Ascending aorta (tissue), 2 donors: ENCODE measurements at regions not wholly inside any gene's neighbourhood (a gene's known extent, or its start where the extent isn't known, plus 50 kb on each side); places are given as distances from the start of the nearest gene placed in this dataset.

Experiments used
- DNase-seq, 2 donors: peaks; one replicate each; pipeline ENCODE4 v3.0.0-alpha.2; 2019; ENCODE audit warnings: low spot score in 2 of 2
- H3K27ac ChIP-seq, 2 donors: fragments of 200-600 bp; sonication (generic); one replicate each; pipeline ENCODE4 v1.5.1; 2016 to 2017; ENCODE audit warnings: mild to moderate bottlenecking in 1 of 2
- H3K27me3 ChIP-seq: fragments of 200-600 bp; sonication (generic); one replicate; pipeline ENCODE4 v1.5.1; 2017
- H3K36me3 ChIP-seq, 2 donors: fragments of 200-600 bp; sonication (generic); one replicate each; pipeline ENCODE4 v1.5.1; 2016
- H3K4me1 ChIP-seq, 2 donors: fragments of 200-600 bp; sonication (generic); one replicate each; pipeline ENCODE4 v1.5.1; 2016 to 2017; ENCODE audit warnings: mild to moderate bottlenecking in 1 of 2
- H3K4me3 ChIP-seq, 2 donors: fragments of 200-600 bp; sonication (generic); one replicate each; pipeline ENCODE4 v1.5.1; 2016 to 2017; ENCODE audit warnings: mild to moderate bottlenecking in 1 of 2
- H3K9me3 ChIP-seq, 2 donors: fragments of 200-600 bp; sonication (generic); one replicate each; pipeline ENCODE4 v1.5.1; 2016
- intact Hi-C: fragments of 100-400 bp; cut with DNase I; formaldehyde crosslinking; loops from one replicate; pipeline ENCODE4 v1.15.1; 2023
- TF ChIP-seq, protein P1 (sequence below), 3 experiments: fragments of 200-600 bp in 2 of 3; fragments of 450-650 bp in 1 of 3; sonication (generic) in 2 of 3; IDR thresholded peaks; one replicate each; pipeline ENCODE4 v1.5.1; 2016 to 2019; ENCODE audit warnings: antibody characterized with exemption in 3 of 3, mild to moderate bottlenecking in 1 of 3, moderate library complexity in 1 of 3

DNA sequence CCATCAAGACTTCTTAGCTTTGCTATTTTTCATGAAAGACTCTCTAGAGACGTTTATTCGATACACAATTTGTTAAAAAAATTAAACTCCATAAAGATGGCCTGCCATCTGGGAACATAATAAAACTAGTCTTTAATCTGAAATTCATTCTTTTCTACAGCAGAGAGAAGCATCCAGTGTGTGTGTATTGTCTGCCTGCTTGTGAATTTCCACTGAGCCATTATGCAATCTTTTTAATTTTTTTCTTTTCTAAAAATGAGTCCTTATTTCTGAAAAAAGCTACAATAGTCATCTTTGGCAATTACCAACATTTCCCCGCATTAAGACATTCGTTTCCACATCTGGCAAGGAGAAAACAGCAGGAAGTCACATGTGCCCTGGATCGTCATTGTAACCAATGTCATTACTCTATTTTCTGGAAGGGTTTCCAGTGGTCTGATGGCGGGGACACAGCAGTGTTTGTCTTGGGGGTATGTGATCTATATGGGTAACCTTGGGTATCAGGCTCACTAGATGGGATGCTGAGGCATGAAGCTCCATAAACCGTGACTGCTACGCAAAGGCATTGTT lies 263.1 kb downstream of the MSX2 start:
- DNase-seq: peak in 1 of 2 donors; percentile 68
- no peaks in the 10 kb centered on the region for H3K27me3 ChIP-seq
- peaks cover 11 to 23% of the 10 kb centered on the region in 2 donors for H3K4me1 ChIP-seq
- no peak overlapping the region for H3K4me3 ChIP-seq
- intact Hi-C loops: loop anchor here (5.0 to 10.0 kb wide), 4 partner anchors 57 to 260 kb away; no protein-coding TSS in a partner anchor
- peak overlapping the region; percentile 67 to 75 for H3K27ac ChIP-seq
- no peaks in the 10 kb centered on the region for H3K9me3 ChIP-seq
- no peaks in the 10 kb centered on the region for H3K36me3 ChIP-seq
- TF ChIP-seq, protein P1, sequence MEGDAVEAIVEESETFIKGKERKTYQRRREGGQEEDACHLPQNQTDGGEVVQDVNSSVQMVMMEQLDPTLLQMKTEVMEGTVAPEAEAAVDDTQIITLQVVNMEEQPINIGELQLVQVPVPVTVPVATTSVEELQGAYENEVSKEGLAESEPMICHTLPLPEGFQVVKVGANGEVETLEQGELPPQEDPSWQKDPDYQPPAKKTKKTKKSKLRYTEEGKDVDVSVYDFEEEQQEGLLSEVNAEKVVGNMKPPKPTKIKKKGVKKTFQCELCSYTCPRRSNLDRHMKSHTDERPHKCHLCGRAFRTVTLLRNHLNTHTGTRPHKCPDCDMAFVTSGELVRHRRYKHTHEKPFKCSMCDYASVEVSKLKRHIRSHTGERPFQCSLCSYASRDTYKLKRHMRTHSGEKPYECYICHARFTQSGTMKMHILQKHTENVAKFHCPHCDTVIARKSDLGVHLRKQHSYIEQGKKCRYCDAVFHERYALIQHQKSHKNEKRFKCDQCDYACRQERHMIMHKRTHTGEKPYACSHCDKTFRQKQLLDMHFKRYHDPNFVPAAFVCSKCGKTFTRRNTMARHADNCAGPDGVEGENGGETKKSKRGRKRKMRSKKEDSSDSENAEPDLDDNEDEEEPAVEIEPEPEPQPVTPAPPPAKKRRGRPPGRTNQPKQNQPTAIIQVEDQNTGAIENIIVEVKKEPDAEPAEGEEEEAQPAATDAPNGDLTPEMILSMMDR (IDR thresholded peaks at IDR 0.05): no peak

DNA sequence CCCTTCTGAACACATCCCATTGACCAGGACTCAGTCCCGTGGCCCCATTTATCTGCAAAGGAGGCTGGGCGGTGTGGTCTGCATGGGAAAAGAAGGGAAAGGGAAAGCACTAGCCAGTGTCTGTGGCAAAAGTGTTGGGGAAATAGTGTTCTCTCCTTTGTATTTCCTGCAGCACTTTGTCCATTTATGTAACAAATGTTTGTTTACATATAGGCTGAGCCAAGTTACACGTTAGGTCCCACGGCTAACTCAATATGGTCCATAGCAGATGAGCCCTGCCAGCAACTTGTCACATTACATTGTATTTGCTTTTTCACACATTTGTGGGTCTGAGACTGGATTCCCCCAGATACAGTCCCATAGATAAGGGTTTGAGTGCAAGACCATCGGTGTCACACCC lies 260.5 kb downstream of the MSX2 start:
- H3K4me3 ChIP-seq: no peak overlapping the region
- no peaks in the 10 kb centered on the region for H3K27me3 ChIP-seq
- H3K4me1 ChIP-seq: peaks cover 7 to 19% of the 10 kb centered on the region in 2 donors
- intact Hi-C loops: loop anchor here (5.0 to 10.0 kb wide), 4 partner anchors 60 to 262 kb away; no protein-coding TSS in a partner anchor
- TF ChIP-seq, protein P1 (IDR thresholded peaks at IDR 0.05): no peak
- no peaks in the 10 kb centered on the region for H3K9me3 ChIP-seq
- H3K36me3 ChIP-seq: no peaks in the 10 kb centered on the region
- no peak overlapping the region for H3K27ac ChIP-seq
- DNase-seq: no peak

DNA sequence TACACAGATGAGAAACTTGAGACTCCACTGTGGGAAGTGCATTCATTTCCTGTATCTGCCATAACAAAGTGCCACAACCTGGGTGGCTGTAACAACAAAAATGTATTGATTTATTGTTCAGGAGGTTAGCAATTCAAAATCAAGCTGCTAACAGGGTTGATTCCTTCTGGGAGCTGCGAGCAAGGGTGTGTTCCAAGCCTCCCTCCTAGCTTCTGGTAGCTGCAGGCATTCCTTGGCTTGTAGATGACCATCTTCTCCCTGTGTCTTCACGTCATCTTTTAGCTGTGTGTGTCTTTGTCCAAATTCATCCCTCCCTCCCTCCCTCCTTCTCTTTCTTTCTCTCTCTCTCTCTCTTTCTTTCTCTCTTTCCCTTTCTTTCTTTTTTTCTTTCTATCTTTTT lies 258.1 kb downstream of the MSX2 start:
- TF ChIP-seq, protein P1 (IDR thresholded peaks at IDR 0.05): no peak
- no peaks in the 10 kb centered on the region for H3K36me3 ChIP-seq
- H3K27ac ChIP-seq: no peak overlapping the region
- DNase-seq: no peak
- H3K4me3 ChIP-seq: no peak overlapping the region
- peaks cover 7 to 9% of the 10 kb centered on the region in 2 donors for H3K4me1 ChIP-seq
- no peaks in the 10 kb centered on the region for H3K27me3 ChIP-seq
- intact Hi-C loops: loop anchor here (10.0 kb wide), 1 partner anchor 62 kb away; no protein-coding TSS in a partner anchor
- H3K9me3 ChIP-seq: no peaks in the 10 kb centered on the region

DNA sequence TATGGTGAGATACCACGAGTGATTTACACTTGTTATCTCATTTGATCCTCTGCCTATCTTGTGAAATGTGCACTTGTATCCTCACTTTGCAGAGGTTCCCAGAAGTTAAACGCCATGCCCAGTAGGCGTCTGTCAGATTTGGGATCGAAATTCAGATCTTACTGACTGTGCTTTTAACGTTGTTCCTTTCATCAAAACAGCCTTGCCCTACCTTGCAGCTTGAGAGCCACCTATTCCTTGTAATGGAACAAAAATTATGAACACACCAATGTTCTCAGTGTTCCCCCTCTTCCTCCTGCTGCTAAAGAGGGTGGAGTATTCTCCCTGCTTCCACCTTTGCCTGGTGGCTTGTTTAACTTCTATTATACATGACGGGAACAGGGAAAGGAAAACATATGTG lies 257.0 kb downstream of the MSX2 start:
- TF ChIP-seq, protein P1 (IDR thresholded peaks at IDR 0.05): no peak
- H3K27me3 ChIP-seq: no peaks in the 10 kb centered on the region
- no peak for DNase-seq
- H3K9me3 ChIP-seq: no peaks in the 10 kb centered on the region
- no peaks in the 10 kb centered on the region for H3K4me1 ChIP-seq
- no peak overlapping the region for H3K4me3 ChIP-seq
- intact Hi-C loops: loop anchor here (10.0 kb wide), 1 partner anchor 63 kb away; no protein-coding TSS in a partner anchor
- no peaks in the 10 kb centered on the region for H3K36me3 ChIP-seq
- H3K27ac ChIP-seq: no peak overlapping the region

DNA sequence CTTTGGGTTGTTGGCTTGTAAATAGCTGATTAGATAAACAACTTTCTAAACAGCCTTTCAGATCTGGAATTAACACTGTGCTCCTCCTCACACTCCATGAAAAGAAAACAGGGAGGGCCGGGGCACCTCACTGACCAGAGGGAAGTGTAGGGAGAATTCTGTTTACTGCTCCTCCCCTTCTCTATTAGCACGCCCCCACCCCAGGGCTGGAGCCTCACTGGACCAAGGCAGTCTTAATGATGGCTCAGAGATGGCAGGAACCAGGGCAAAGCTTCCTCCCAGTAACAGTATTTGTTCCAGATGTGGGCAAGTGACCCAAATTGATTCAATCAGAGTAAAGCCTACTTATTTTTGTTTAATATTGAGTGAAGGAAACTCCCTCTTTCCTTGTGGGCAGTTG lies 256.6 kb downstream of the MSX2 start:
- Histone ChIP-seq H3K4me3 (no peak overlapping the region), H3K9me3 (no peaks in the 10 kb centered on the region), H3K36me3 (no peaks in the 10 kb centered on the region), H3K27me3 (no peaks in the 10 kb centered on the region), H3K4me1 (no peaks in the 10 kb centered on the region), H3K27ac (no peak overlapping the region)
- intact Hi-C loops: loop anchor here (10.0 kb wide), 1 partner anchor 64 kb away; no protein-coding TSS in a partner anchor
- DNase-seq: no peak
- TF ChIP-seq, protein P1 (IDR thresholded peaks at IDR 0.05): no peak
